ENCODE measurements at regions not wholly inside any gene's neighbourhood (a gene's known extent, or its start where the extent isn't known, plus 50 kb on each side); places are given as distances from the start of the nearest gene placed in this dataset.
"Not testable (repeated sequence)": the region's sequence is repeated elsewhere in the genome, so short reads cannot be mapped to it uniquely, and the experiment has no call there.

DNA sequence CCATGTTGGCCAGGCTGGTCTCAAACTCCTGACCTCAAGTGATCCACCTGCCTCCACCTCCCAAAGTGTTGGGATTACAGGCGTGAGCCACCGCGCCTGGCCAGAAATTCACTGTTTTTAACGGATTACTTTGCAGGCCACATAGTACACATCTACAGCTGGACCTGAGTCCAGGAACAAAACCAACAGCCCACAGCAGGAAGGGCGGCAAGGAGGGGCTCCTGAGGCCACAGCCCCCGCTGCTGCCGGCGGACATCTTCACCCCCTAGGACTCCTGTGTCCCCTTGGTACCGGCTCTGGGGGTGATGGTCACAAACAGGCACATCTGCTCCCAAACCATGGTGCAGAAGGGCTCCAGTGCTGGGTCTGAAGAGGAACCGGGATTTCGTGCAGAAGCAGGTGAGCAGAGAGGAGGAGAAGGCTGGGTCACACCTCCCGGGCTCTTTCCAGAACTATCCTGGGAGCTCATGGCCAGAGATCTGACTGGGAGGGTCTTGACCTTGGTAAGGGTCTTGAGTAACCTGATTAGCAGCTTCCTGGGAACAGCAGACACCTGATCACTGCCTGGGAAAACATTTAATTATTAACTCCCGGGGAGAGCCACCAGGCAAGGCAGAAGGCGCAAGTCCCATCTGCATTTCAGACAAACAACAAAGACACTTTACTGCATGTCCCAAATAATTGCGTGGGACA, 99.9 kb downstream of the SHANK2 start:
- TF ChIP-seq ZFX (IDR thresholded peaks at IDR 0.05; ENCODE audit: borderline replicate concordance): not testable (repeated sequence)
- TF ChIP-seq, protein P1, sequence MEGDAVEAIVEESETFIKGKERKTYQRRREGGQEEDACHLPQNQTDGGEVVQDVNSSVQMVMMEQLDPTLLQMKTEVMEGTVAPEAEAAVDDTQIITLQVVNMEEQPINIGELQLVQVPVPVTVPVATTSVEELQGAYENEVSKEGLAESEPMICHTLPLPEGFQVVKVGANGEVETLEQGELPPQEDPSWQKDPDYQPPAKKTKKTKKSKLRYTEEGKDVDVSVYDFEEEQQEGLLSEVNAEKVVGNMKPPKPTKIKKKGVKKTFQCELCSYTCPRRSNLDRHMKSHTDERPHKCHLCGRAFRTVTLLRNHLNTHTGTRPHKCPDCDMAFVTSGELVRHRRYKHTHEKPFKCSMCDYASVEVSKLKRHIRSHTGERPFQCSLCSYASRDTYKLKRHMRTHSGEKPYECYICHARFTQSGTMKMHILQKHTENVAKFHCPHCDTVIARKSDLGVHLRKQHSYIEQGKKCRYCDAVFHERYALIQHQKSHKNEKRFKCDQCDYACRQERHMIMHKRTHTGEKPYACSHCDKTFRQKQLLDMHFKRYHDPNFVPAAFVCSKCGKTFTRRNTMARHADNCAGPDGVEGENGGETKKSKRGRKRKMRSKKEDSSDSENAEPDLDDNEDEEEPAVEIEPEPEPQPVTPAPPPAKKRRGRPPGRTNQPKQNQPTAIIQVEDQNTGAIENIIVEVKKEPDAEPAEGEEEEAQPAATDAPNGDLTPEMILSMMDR (IDR thresholded peaks at IDR 0.05): not testable (repeated sequence)

All from 22Rv1 (cell line).